HG03378 (cell line): ENCODE measurements at regions not wholly inside any gene's neighbourhood (a gene's known extent, or its start where the extent isn't known, plus 50 kb on each side); places are given as distances from the start of the nearest gene placed in this dataset.
A peak's percentile ranks its signal among the peaks of the same experiment; 100 is the strongest.
"Not testable (repeated sequence)": the region's sequence is repeated elsewhere in the genome, so short reads cannot be mapped to it uniquely, and the experiment has no call there.

Experiments used
- ATAC-seq: cut with Tn5 transposase; IDR thresholded peaks from one replicate; pipeline ENCODE4 v1.9.1; 2021; ENCODE audit warnings: mild to moderate bottlenecking, moderate library complexity; ENCODE audit not compliant: unreplicated experiment

GRCh38 chr2:101645886-101646285, 51.6 kb upstream of the MAP4K4 start:
- ATAC-seq: not testable (repeated sequence)

DNA sequence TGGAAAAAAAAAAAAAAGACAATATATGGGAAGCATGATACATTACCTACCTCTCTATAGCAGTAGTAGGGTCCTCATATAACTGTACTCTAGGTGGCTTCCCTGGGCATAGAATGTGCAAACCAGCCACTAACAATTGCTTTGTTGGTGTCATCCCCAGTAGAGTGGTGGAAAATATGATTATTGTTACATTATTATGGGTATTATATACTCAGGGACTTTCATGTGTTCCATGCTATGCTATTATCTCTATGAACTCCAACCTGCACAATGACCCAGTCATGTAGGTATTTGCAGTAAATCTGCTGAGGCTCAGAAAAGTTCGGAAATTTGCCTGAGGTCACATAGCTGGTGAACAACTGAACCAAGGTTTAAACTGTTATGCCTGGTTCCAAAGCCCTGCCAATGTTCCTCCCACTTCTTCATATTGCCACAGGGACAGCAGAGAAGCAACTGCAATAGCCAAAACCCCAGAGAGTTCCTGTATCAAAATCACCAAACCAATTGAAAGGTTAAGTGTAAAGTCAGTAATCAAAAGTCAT, 52.6 kb upstream of the MAP4K4 start:
- no peak for ATAC-seq

DNA sequence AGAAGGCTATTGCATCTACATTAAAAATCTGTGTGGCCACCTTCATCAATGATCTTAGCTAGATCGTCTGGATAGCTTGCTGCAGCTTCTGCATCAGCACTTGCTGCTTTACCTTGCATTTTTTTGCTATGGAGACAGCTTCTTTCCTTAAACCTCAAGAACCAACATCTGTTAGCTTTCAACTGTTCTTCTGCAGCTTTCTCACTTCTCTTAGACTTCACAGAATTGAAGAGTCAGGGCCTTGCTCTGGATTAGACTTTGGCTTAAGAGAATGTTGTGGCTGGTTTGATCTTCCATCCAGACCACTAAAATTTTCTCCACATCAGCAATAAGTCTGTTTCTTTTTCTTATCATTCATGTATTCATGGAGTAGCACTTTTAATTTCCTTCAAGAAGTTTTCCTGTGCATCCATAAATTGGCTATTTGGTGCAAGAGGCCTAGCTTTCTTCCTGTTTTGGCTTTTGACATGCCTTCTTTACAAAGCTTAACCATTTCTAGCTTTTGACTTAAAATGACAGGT, 54.4 kb upstream of the MAP4K4 start:
- ATAC-seq: no peak

DNA sequence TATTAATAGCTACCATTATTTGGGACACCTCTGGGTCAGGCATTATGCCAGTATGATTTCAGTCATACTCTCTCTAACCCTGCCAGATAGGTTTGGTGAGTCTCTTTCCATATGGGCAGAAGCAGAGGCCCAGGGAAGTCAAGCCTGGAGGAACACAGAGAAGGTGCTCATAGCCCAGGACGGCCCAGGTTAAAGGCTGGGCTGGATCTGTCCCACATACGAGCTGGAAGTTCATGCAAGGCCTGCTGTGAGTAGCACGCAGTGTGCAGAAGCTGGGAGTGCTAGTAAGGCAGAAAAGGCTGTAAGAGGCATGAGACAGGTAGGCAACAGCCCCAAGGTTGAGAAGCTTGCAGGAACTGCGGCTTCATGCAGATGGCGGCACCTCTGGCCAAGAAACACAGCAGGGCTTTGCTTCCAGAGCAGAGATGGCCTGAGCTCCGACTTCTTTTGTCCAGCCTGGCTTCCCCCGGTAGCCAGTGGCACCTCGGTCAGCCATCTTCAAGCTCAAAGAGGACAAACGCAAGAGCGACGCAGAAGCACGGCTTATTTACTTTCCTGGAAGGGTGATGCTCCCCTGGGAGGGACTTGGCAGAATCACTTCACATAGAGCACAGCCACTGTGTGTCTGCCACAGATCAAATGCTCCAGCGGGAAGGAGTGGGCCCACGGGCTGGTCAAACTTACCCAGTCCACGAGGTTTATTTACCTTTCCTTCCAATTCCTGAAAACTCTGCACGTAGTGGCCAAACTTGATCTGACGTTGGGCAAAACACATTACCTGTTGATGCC, 58.5 kb upstream of the MAP4K4 start:
- no peak for ATAC-seq

DNA sequence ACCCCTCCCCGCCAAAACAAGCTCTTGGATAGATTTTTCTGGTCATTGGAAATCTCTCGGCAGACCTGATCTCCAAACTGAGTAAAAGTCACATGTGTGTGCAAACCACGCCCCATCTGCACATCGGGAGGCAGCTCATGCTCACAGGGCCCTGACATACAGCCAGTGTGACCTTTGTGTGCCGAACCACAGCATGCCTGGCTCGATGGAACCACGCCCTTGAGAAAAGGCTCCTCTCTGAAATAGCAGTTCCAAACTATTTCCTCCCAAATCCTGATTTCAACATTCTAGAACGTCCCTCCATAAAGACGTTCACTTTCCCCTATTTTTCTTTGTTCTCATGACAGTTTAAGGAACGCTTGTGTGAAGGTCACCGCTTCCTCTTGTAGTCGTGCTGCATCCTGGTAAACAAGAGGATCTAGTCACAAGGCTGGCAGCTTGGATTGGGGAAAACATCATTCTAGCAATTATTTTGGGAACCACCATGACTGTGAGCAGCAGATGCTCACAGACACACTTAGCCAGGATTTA, 59.3 kb upstream of the MAP4K4 start:
- ATAC-seq: no peak

GRCh38 chr2:101630224-101630949, 67.1 kb upstream of the MAP4K4 start:
- no peak for ATAC-seq

DNA sequence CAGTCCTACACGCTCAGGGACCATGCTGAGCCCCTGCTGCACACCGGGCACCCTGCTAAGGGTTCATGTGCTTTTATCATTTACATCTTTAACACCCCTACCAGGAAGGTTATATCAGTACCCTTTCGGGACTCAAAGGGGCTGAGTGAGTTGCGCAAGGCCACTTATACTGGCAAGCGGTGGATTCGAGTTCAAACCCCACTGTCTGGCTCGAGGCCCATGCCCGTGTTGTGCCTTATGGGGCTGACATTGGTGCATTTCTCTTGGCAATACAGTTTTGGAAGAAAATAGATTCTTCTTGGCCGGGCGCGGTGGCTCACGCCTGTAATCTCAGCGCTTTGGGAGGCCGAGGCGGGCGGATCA, 69.5 kb upstream of the MAP4K4 start:
- ATAC-seq: no peak

- no peak for ATAC-seq
Observed at GRCh38 chr2:101627285-101628029, 70.0 kb upstream of the MAP4K4 start.

DNA sequence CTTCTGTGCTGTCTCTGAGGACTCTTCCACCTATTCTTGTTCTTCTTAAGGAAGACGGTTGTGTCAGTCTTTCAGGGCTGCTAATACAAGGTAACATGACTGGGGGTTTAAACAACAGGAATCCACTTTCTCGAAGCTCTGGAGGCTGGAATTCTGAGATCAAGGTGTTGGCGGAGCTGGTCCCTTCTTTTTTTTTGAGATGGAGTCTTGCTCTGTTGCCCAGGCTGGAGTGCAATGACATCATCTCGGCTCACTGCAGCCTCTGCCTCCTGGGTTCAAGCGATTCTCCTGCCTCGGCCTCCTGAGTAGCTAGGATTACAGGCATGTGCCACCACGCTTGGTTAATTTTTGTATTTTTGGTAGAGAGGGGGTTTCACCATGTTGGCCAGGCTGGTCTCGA, 71.7 kb upstream of the MAP4K4 start:
- ATAC-seq: not testable (repeated sequence)

- ATAC-seq: no peak
Observed at GRCh38 chr2:101625387-101625786, 72.1 kb upstream of the MAP4K4 start.

- no peak for ATAC-seq
Observed at GRCh38 chr2:101624706-101625332, 72.7 kb upstream of the MAP4K4 start.

DNA sequence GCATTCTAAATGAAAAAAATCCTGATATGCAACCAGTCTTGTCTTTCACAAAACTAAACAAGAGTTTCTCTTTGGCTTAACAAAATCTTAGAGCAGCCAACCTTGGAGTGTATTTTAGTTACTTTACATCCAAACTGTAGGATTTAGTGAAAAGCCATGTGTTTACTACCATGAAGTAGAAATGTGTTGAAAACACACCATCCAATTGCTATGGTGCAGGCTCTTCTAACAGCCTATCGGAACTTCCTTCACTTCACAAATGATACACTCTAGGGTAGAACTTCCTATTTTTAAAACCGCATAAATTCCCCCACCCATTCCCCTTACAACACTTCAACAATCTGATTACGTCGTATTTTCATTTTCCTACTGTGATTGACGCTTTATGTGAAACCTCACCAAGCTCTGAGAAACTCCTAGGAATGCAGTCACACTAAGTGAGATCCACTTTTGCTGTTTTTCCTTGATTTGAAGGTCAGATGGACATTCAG, 74.4 kb upstream of the MAP4K4 start:
- peak; percentile 84 for ATAC-seq

- peak; percentile 88 for ATAC-seq
Observed at GRCh38 chr2:101622210-101623030, 75.1 kb upstream of the MAP4K4 start.

DNA sequence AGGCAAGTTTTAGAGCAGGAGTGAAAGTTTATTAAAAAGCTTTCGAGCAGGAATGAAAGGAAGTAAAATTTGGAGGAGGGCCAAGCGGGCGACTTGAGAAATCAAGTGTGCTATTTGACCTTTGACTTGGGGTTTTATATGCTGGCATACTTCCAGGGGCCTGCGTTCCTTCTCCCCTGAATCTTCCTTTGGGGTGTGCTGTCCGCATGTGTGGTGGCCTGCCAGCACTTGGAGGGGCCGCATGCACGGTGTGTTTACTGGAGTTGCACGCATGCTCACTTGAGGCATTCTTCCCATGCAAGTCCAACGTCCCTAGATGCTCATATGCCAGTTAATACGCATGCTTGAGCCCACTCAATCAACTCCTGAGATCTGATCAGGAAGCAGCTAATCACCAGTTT, 78.3 kb upstream of the MAP4K4 start:
- no peak for ATAC-seq

GRCh38 chr2:101617796-101618195, 79.7 kb upstream of the MAP4K4 start:
- no peak for ATAC-seq

- no peak for ATAC-seq
Observed at GRCh38 chr2:101617188-101617587, 80.3 kb upstream of the MAP4K4 start.

GRCh38 chr2:101614127-101614759, 83.3 kb upstream of the MAP4K4 start:
- no peak for ATAC-seq

GRCh38 chr2:101613056-101613704, 84.3 kb upstream of the MAP4K4 start:
- no peak for ATAC-seq
